ENCODE measurements at regions not wholly inside any gene's neighbourhood (a gene's known extent, or its start where the extent isn't known, plus 50 kb on each side); places are given as distances from the start of the nearest gene placed in this dataset.
A peak's percentile ranks its signal among the peaks of the same experiment; 100 is the strongest.

- no peak for DNase-seq
- no peaks in the 10 kb centered on the region for H3K4me1 ChIP-seq
- intact Hi-C loops (cut with DNase I) = loop anchor here in 4 of 10 donors (10.0 kb wide), 2 partner anchors 600 to 630 kb away; no protein-coding TSS in a partner anchor
- H3K27ac ChIP-seq = peak overlapping the region in 1 of 12 donors; percentile 48
- no peaks in the 10 kb centered on the region for H3K36me3 ChIP-seq
- WGBS, 4 donors = 75 to 79% (median 77%) methylated on average over 3 of the region's 3 CpGs
- H3K4me3 ChIP-seq = no peak overlapping the region
- no peak for ATAC-seq
- H3K9me3 ChIP-seq = peaks cover 0 to 15% (median 9%) of the 10 kb centered on the region in 12 donors
- TF ChIP-seq POLR2A (IDR thresholded peaks at IDR 0.05) (no peak), CTCF (IDR thresholded peaks at IDR 0.05) (peak in 4 of 12 donors; percentile 7 to 23 (median 19))
- H3K27me3 ChIP-seq = no peaks in the 10 kb centered on the region
Measured at GRCh38 chr7:42574685-42575084, 337.2 kb downstream of the C7orf25 start.

GRCh38 chr7:42573881-42574672 lies 337.1 kb upstream of the GLI3 start:
- DNase-seq (no peak), ATAC-seq (no peak)
- intact Hi-C loops (cut with DNase I) = loop anchor here in 4 of 10 donors (10.0 kb wide), 2 partner anchors 599 to 629 kb away; no protein-coding TSS in a partner anchor
- Histone ChIP-seq H3K27me3 (no peaks in the 10 kb centered on the region), H3K9me3 (peaks cover 0 to 9% (median 4%) of the 10 kb centered on the region in 12 donors), H3K4me3 (no peak overlapping the region), H3K36me3 (no peaks in the 10 kb centered on the region), H3K4me1 (no peaks in the 10 kb centered on the region), H3K27ac (peak overlapping the region in 1 of 12 donors; percentile 48)
- 60 to 73% (median 65%) methylated on average over 7 of the region's 7 CpGs for WGBS, 4 donors
- TF ChIP-seq CTCF (IDR thresholded peaks at IDR 0.05) = no peak
- no peak for TF ChIP-seq POLR2A (IDR thresholded peaks at IDR 0.05)

GRCh38 chr7:42572561-42572960 lies 335.6 kb upstream of the GLI3 start:
- DNase-seq (no peak), ATAC-seq (no peak)
- Histone ChIP-seq H3K27ac (no peak overlapping the region), H3K27me3 (no peaks in the 10 kb centered on the region), H3K4me3 (no peak overlapping the region), H3K4me1 (no peaks in the 10 kb centered on the region), H3K9me3 (no peaks in the 10 kb centered on the region), H3K36me3 (no peaks in the 10 kb centered on the region)
- TF ChIP-seq POLR2A (IDR thresholded peaks at IDR 0.05) (no peak), CTCF (IDR thresholded peaks at IDR 0.05) (no peak)
- intact Hi-C loops (cut with DNase I) = loop anchor here in 4 of 10 donors (10.0 kb wide), 2 partner anchors 598 to 628 kb away; no protein-coding TSS in a partner anchor
- WGBS, 4 donors = 61 to 76% (median 66%) methylated on average over 1 of the region's 1 CpG

- WGBS, 4 donors = 74 to 78% (median 76%) methylated on average over 8 of the region's 8 CpGs
- Histone ChIP-seq H3K27ac (no peak overlapping the region), H3K9me3 (no peaks in the 10 kb centered on the region), H3K36me3 (no peaks in the 10 kb centered on the region), H3K4me1 (no peaks in the 10 kb centered on the region), H3K27me3 (no peaks in the 10 kb centered on the region), H3K4me3 (no peak overlapping the region)
- intact Hi-C loops (cut with DNase I) = loop anchor here in 4 of 10 donors (10.0 kb wide), 2 partner anchors 597 to 627 kb away; no protein-coding TSS in a partner anchor
- no peak for TF ChIP-seq POLR2A (IDR thresholded peaks at IDR 0.05)
- no peak for TF ChIP-seq CTCF (IDR thresholded peaks at IDR 0.05)
- ATAC-seq (no peak), DNase-seq (no peak)
Measured at GRCh38 chr7:42572056-42572455, 335.0 kb upstream of the GLI3 start.

Data from heart left ventricle (tissue), 16 donors.